IMR-90 (cell line): ENCODE measurements at regions not wholly inside any gene's neighbourhood (a gene's known extent, or its start where the extent isn't known, plus 50 kb on each side); places are given as distances from the start of the nearest gene placed in this dataset.
"Not testable (repeated sequence)": the region's sequence is repeated elsewhere in the genome, so short reads cannot be mapped to it uniquely, and the experiment has no call there.

ENCODE experiments used
- ATAC-seq: fragments of 200-7000 bp; cut with Tn5 transposase; 2 replicates; pipeline ENCODE4 v1.9.1; 2020; ENCODE audit warnings: low read depth, mild to moderate bottlenecking, moderate library complexity
- BruUV-seq: library from RNA; stranded (reverse); fragments of 400-500 nt; replicated peaks from 2 replicates; lab custom pipeline; 2021; lab: Mats Ljungman, UMichigan
- CTCF ChIA-PET: fragments of 300-600 bp; formaldehyde crosslinking; extraction: SDS; loops from one replicate; lab custom pipeline; 2021; ENCODE audit warnings: antibody characterized with exemption; lab: Yijun Ruan, JAX
- POLR2A ChIA-PET: fragments of 300-600 bp; sonication (Branson Sonifier 250); formaldehyde crosslinking; loops from one replicate; lab custom pipeline; 2022; ENCODE audit warnings: antibody characterized with exemption; ENCODE audit not compliant: unreplicated experiment; lab: Charles Lee
- DNase-seq: peaks from one replicate; pipeline ENCODE4 v3.0.0; 2013
- H2AFZ ChIP-seq: replicated peaks from 2 replicates; pipeline ENCODE3; 2013; ENCODE audit warnings: low read length, mild to moderate bottlenecking; ENCODE audit not compliant: poor library complexity
- H2AK5ac ChIP-seq: 2 replicates; pipeline ENCODE4 v1.6.1; 2013; ENCODE audit warnings: low read depth, low read length, inconsistent platforms
- H2AK9ac ChIP-seq: replicated peaks from 2 replicates; pipeline ENCODE3; 2013; ENCODE audit warnings: mild to moderate bottlenecking, low read depth, low read length, moderate library complexity; ENCODE audit not compliant: poor library complexity
- H2BK120ac ChIP-seq: 2 replicates; pipeline ENCODE4 v1.6.1; 2013; ENCODE audit warnings: low read depth, low read length, inconsistent platforms
- H2BK15ac ChIP-seq: 3 replicates; pipeline ENCODE4 v1.6.1; 2013; ENCODE audit warnings: low read depth, low read length, inconsistent platforms
- H2BK20ac ChIP-seq: 2 replicates; pipeline ENCODE4 v1.6.1; 2013; ENCODE audit warnings: low read depth, mild to moderate bottlenecking, inconsistent platforms, low read length, moderate library complexity
- H2BK5ac ChIP-seq: 2 replicates; pipeline ENCODE4 v1.6.1; 2013; ENCODE audit warnings: mild to moderate bottlenecking, low read depth, low read length, inconsistent platforms; ENCODE audit not compliant: poor library complexity, severe bottlenecking
- H3K14ac ChIP-seq: replicated peaks from 2 replicates; pipeline ENCODE4 v1.6.1; 2013; ENCODE audit warnings: low read depth, low read length, inconsistent platforms
- H3K18ac ChIP-seq: 2 replicates; pipeline ENCODE4 v1.6.1; 2013; ENCODE audit warnings: low read depth, low read length, control low read depth
- H3K23ac ChIP-seq: 2 replicates; pipeline ENCODE4 v1.6.1; 2013; ENCODE audit warnings: low read depth, low read length, inconsistent platforms
- H3K27ac ChIP-seq: 2 replicates; pipeline ENCODE4 v1.5.1; 2013; ENCODE audit warnings: mild to moderate bottlenecking, control low read depth, low read length; ENCODE audit not compliant: insufficient read depth
- H3K27me3 ChIP-seq: 2 replicates; pipeline ENCODE4 v1.6.1; 2013; ENCODE audit warnings: low read length; ENCODE audit not compliant: control insufficient read depth, insufficient read depth
- H3K36me3 ChIP-seq: 2 replicates; pipeline ENCODE4 v1.6.1; 2013; ENCODE audit warnings: low read length, mixed read lengths; ENCODE audit not compliant: control insufficient read depth, insufficient read depth
- H3K4ac ChIP-seq: 2 replicates; pipeline ENCODE4 v1.6.1; 2013; ENCODE audit warnings: low read depth, low read length, inconsistent platforms
- H3K4me1 ChIP-seq: 2 replicates; pipeline ENCODE4 v1.6.1; 2013; ENCODE audit warnings: low read length, mixed read lengths; ENCODE audit not compliant: control insufficient read depth, insufficient read depth
- H3K4me2 ChIP-seq: 2 replicates; pipeline ENCODE4 v1.6.1; 2013; ENCODE audit warnings: low read depth, mild to moderate bottlenecking, control low read depth, low read length, moderate library complexity
- H3K4me3 ChIP-seq: 2 replicates; pipeline ENCODE4 v1.5.1; 2013; ENCODE audit warnings: low read depth, mild to moderate bottlenecking, control low read depth, low read length, moderate library complexity; ENCODE audit not compliant: insufficient read depth
- H3K56ac ChIP-seq: 2 replicates; pipeline ENCODE4 v1.6.1; 2013; ENCODE audit warnings: low read length, inconsistent platforms; ENCODE audit not compliant: insufficient read depth; ENCODE audit errors: extremely low read depth
- H3K79me1 ChIP-seq, 2 experiments: 2 replicates each; pipeline ENCODE4 v1.6.1; 2013; ENCODE audit warnings: low read length in 2 of 2, inconsistent platforms in 1 of 2, low read depth in 1 of 2
- H3K9ac ChIP-seq: 2 replicates; pipeline ENCODE4 v1.6.1; 2013; ENCODE audit warnings: low read depth, low read length, control low read depth
- H3K9me1 ChIP-seq: 2 replicates; pipeline ENCODE4 v1.6.1; 2013; ENCODE audit warnings: low read length, inconsistent platforms; ENCODE audit not compliant: insufficient read depth
- H3K9me3 ChIP-seq: 2 replicates; pipeline ENCODE4 v1.6.1; 2013; ENCODE audit warnings: low read length; ENCODE audit not compliant: control insufficient read depth, insufficient read depth
- H4K20me1 ChIP-seq: 2 replicates; pipeline ENCODE4 v1.6.1; 2013; ENCODE audit warnings: low read length, inconsistent platforms; ENCODE audit not compliant: insufficient read depth
- H4K5ac ChIP-seq: 2 replicates; pipeline ENCODE4 v1.6.1; 2013; ENCODE audit warnings: mild to moderate bottlenecking, low read depth, low read length, control low read depth
- H4K8ac ChIP-seq, 2 experiments: 2 replicates each; pipeline ENCODE4 v1.6.1; 2013; ENCODE audit warnings: low read depth in 2 of 2, low read length in 2 of 2, control low read depth in 1 of 2, inconsistent platforms in 1 of 2
- H4K91ac ChIP-seq: 2 replicates; pipeline ENCODE4 v1.6.1; 2013; ENCODE audit warnings: low read depth, low read length, inconsistent platforms; ENCODE audit not compliant: insufficient read depth
- WGBS, 2 experiments: methylation state at CpG; one replicate each; pipeline versions ENCODE4 v1.1.5 to v1.1.7; 2013; ENCODE audit warnings: missing lambda C conversion rate in 2 of 2; ENCODE audit not compliant: insufficient read length in 1 of 2; ENCODE audit errors: extremely low coverage in 2 of 2; 5-methylcytosine and 5-hydroxymethylcytosine counted together
- dilution Hi-C: fragments of 300-500 bp; cut with HindIII; formaldehyde crosslinking; loops from one replicate; pipeline ENCODE4 v1.14.3; 2018; ENCODE audit warnings: low sequenced_read_pairs; ENCODE audit not compliant: unreplicated experiment
- in situ Hi-C: fragments of 300-500 bp; cut with MboI; formaldehyde crosslinking; loops from 3 replicates; pipeline ENCODE4 v1.14.3; 2019; ENCODE audit warnings: low sequenced_read_pairs, inconsistent platforms, mixed read lengths
- intact Hi-C: fragments of 100-400 bp; cut with micrococcal nuclease; formaldehyde crosslinking; loops from 2 replicates; pipeline ENCODE4 v1.10.0; 2022

GRCh38 chr21:9914135-9914534, 607.2 kb upstream of the TPTE start:
- H4K8ac ChIP-seq, H2BK20ac ChIP-seq, H3K4me2 ChIP-seq, H2BK15ac ChIP-seq, POLR2A ChIA-PET, H4K91ac ChIP-seq, H2AK9ac ChIP-seq, CTCF ChIA-PET, H3K9me1 ChIP-seq, H3K4me1 ChIP-seq, H3K9me3 ChIP-seq, in situ Hi-C loops, H3K27ac ChIP-seq, H2BK120ac ChIP-seq, H2AFZ ChIP-seq, H4K5ac ChIP-seq, H3K79me1 ChIP-seq, H2AK5ac ChIP-seq, H3K27me3 ChIP-seq, H3K18ac ChIP-seq, H2BK5ac ChIP-seq, H3K9ac ChIP-seq, H3K23ac ChIP-seq, dilution Hi-C loops, BruUV-seq, H3K56ac ChIP-seq, H4K20me1 ChIP-seq, ATAC-seq, H3K4ac ChIP-seq, H3K4me3 ChIP-seq, DNase-seq, H3K14ac ChIP-seq, intact Hi-C loops, H3K36me3 ChIP-seq: not testable (repeated sequence)
- no CpG with 5 or more reads among the region's 5 CpGs for WGBS, 2 experiments

GRCh38 chr21:9919446-9919845, 601.9 kb upstream of the TPTE start:
- H4K20me1 ChIP-seq, H3K9me3 ChIP-seq, H2AK5ac ChIP-seq, H3K4ac ChIP-seq, in situ Hi-C loops, H3K18ac ChIP-seq, POLR2A ChIA-PET, H3K4me2 ChIP-seq, dilution Hi-C loops, H4K8ac ChIP-seq, H2BK20ac ChIP-seq, intact Hi-C loops, H3K9me1 ChIP-seq, DNase-seq, H3K4me3 ChIP-seq, H3K9ac ChIP-seq, H3K23ac ChIP-seq, ATAC-seq, H2BK15ac ChIP-seq, H3K27ac ChIP-seq, H3K36me3 ChIP-seq, H2AK9ac ChIP-seq, H3K56ac ChIP-seq, H3K79me1 ChIP-seq, H2BK5ac ChIP-seq, H4K5ac ChIP-seq, H3K4me1 ChIP-seq, CTCF ChIA-PET, H2BK120ac ChIP-seq, H4K91ac ChIP-seq, BruUV-seq, H3K27me3 ChIP-seq, H2AFZ ChIP-seq, H3K14ac ChIP-seq: not testable (repeated sequence)
- no CpG with 5 or more reads among the region's 1 CpG for WGBS, 2 experiments
